NB4 (cell line): ENCODE measurements at regions not wholly inside any gene's neighbourhood (a gene's known extent, or its start where the extent isn't known, plus 50 kb on each side); places are given as distances from the start of the nearest gene placed in this dataset.

Experiments
- DNase-seq: peaks from one replicate; pipeline ENCODE4 v3.0.0; 2010; ENCODE audit warnings: low read depth
- H3K4me3 ChIP-seq: one replicate; pipeline ENCODE4 v1.5.1; 2011; ENCODE audit warnings: mild to moderate bottlenecking, low read depth, low read length, moderate library complexity
- MAX ChIP-seq: IDR thresholded peaks from 2 replicates; pipeline ENCODE4 v1.6.1; 2011; ENCODE audit warnings: low read depth, low read length
- MYC ChIP-seq: IDR thresholded peaks from 2 replicates; pipeline ENCODE4 v1.6.1; 2011; ENCODE audit warnings: low read depth, low read length
- POLR2A ChIP-seq: IDR thresholded peaks from 2 replicates; pipeline ENCODE4 v1.6.1; 2011; ENCODE audit warnings: mild to moderate bottlenecking; ENCODE audit not compliant: insufficient read length; ENCODE audit errors: extremely low read depth
- TF ChIP-seq, protein P1 (sequence below): IDR thresholded peaks from one replicate; pipeline ENCODE4 v1.5.1; 2012; ENCODE audit warnings: low read depth, low read length

DNA sequence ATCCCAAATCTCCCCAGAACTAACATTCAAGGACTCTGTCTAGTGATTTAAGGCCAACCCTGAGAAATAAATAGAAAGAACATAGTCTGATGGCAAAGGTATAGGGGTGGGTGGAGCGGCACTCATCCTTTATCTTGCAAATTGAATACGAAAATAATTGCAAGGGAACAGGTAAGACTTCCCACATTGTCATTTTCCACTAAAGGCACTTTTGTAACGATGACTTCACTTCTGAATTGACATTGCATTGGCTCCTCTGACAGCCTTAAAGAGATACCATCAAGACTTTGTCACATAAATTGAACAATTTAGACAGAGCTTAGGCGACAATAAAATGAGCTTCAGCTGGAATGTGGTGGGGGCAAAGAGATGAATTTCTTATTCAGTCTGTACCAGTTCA lies 75.3 kb upstream of the PLCL2 start:
- no peak overlapping the region for H3K4me3 ChIP-seq
- TF ChIP-seq POLR2A: no peak
- no peak for TF ChIP-seq MYC
- no peak for TF ChIP-seq MAX
- TF ChIP-seq, protein P1, sequence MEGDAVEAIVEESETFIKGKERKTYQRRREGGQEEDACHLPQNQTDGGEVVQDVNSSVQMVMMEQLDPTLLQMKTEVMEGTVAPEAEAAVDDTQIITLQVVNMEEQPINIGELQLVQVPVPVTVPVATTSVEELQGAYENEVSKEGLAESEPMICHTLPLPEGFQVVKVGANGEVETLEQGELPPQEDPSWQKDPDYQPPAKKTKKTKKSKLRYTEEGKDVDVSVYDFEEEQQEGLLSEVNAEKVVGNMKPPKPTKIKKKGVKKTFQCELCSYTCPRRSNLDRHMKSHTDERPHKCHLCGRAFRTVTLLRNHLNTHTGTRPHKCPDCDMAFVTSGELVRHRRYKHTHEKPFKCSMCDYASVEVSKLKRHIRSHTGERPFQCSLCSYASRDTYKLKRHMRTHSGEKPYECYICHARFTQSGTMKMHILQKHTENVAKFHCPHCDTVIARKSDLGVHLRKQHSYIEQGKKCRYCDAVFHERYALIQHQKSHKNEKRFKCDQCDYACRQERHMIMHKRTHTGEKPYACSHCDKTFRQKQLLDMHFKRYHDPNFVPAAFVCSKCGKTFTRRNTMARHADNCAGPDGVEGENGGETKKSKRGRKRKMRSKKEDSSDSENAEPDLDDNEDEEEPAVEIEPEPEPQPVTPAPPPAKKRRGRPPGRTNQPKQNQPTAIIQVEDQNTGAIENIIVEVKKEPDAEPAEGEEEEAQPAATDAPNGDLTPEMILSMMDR: no peak
- DNase-seq: no peak

DNA sequence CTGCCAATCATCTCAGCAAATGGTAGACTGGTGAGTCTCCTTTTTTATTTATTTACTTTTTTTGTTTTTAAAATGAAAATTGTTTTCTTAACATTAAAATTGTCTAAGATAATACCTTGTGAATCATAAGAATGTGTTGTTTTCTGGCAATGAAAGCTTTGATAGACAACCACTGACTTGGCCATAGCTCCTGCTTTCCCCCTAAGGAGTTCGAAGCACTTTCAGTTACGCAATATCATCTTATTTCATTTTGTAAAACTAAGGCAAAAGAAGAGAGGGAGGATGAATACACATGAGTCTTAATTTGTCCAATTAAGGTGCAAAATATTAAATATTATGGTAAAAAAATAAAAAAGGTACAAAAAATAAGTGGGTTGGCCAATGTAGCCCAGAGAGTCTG lies 74.8 kb upstream of the PLCL2 start:
- H3K4me3 ChIP-seq: no peak overlapping the region
- no peak for TF ChIP-seq MAX
- TF ChIP-seq, protein P1: no peak
- no peak for TF ChIP-seq POLR2A
- TF ChIP-seq MYC: no peak
- DNase-seq: no peak

DNA sequence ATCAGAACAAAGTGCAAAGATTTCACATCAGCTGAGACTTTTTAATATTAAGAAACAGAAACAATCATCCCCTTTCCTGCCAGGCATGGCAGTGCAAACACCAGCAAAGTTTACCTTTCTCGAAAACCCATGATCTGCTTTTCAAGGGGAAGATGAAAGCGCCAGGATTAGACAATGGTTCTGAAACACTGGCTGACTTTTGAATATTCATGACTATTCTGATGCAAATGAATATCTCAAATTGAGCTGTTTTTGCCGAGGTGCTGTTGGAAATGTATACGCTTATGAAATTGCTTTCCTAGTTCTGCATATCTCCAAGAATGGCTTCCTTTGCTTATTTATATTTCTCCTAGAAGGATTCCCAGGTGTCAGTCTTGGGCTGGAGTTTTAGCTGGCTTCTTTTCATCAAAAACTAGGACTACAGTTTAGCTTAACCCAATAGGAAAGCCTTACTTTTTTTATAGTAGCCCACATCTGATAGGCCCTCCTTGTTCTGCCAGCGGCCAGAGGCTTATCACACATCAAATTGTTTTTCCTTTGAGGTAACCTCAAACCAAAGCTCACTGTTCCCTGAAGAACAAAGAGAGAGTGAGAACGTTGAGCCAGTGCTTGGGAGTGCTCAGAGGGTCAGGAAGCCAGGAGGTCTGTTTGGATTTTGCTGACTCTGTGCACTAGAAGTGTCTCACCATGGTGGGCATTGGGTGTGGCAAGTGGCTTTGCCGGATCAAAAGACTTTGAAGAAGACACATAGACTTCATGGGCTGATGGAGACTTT lies 74.0 kb upstream of the PLCL2 start:
- DNase-seq: no peak
- no peak for TF ChIP-seq MYC
- TF ChIP-seq MAX: no peak
- TF ChIP-seq POLR2A: no peak
- TF ChIP-seq, protein P1: no peak
- no peak overlapping the region for H3K4me3 ChIP-seq

DNA sequence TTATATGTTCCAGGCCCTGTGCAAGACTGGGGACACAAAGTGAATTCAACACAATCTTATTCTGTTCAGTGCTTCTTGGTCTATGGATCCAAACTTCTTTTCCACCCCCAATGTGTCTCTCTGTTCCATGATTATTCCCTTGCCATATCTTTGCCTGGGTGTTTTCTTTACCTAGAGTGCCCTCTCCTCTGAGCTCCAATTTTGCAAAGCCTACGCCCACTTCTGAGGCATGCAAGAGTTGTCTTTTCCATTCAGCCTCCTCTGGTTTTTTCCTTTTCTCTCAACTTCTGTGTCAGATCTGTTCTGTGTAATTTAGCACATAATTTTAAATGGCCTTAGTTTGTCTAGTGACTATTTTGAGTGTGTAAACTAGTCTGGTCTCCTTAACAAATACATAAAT lies 72.8 kb upstream of the PLCL2 start:
- TF ChIP-seq POLR2A (no peak), MAX (no peak), MYC (no peak)
- TF ChIP-seq, protein P1: no peak

GRCh38 chr3:16813336-16813735 lies 71.4 kb upstream of the PLCL2 start:
- H3K4me3 ChIP-seq: no peak overlapping the region
- no peak for DNase-seq
- TF ChIP-seq MYC (no peak), MAX (no peak), POLR2A (no peak)
- TF ChIP-seq, protein P1: no peak

More for the DNA sequence above, 72.8 kb upstream of the PLCL2 start:
- no peak overlapping the region for H3K4me3 ChIP-seq
- no peak for DNase-seq
